ENCODE measurements at regions not wholly inside any gene's neighbourhood (a gene's known extent, or its start where the extent isn't known, plus 50 kb on each side); places are given as distances from the start of the nearest gene placed in this dataset.

DNA sequence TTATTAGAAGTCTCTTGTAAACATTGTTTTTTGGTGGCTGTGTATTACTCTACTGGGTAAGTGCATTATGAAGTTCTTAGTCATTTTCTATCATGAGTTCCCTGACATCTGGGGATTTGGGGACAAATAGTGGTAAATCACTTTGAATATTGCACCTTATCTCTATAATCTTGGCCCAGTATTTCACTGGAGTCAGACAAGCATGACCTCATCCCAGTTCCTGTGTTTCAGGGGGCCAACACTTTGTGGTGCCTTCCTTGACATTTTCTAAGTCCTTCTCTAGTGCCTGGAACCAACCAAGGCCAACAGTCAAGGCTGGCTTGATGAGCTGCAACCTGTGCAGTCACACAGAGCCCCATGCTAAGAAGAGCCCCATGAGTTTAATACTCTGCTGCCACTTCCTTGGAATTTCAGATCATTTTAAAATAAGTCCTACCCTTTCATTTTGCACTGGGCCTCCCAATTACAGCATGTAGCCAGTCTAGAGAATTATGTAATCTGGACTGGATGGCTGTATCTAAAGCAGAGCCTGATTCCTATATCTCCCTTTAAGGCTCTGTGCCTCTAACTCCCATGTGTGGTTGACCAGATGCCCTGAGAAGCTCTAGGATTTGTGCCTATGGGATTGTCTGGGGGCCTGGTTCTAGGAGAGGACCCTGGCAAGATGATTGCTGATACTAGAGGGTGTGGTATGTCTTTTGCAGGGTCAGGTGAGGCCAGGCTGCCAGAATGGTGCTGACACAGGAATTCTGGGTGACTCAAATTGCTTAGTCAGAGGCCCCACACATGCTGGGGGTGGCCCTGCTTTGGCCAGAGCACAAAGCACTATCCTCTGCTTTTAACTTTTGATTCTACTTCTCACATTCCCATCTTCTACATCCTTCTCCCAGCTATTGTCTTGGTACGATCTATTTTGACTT lies 319.6 kb upstream of the TBC1D5 start:
- DNase-seq (ENCODE audit: low read depth in 1 of 2, low spot score in 1 of 2), result no peak
- TF ChIP-seq, protein P1, sequence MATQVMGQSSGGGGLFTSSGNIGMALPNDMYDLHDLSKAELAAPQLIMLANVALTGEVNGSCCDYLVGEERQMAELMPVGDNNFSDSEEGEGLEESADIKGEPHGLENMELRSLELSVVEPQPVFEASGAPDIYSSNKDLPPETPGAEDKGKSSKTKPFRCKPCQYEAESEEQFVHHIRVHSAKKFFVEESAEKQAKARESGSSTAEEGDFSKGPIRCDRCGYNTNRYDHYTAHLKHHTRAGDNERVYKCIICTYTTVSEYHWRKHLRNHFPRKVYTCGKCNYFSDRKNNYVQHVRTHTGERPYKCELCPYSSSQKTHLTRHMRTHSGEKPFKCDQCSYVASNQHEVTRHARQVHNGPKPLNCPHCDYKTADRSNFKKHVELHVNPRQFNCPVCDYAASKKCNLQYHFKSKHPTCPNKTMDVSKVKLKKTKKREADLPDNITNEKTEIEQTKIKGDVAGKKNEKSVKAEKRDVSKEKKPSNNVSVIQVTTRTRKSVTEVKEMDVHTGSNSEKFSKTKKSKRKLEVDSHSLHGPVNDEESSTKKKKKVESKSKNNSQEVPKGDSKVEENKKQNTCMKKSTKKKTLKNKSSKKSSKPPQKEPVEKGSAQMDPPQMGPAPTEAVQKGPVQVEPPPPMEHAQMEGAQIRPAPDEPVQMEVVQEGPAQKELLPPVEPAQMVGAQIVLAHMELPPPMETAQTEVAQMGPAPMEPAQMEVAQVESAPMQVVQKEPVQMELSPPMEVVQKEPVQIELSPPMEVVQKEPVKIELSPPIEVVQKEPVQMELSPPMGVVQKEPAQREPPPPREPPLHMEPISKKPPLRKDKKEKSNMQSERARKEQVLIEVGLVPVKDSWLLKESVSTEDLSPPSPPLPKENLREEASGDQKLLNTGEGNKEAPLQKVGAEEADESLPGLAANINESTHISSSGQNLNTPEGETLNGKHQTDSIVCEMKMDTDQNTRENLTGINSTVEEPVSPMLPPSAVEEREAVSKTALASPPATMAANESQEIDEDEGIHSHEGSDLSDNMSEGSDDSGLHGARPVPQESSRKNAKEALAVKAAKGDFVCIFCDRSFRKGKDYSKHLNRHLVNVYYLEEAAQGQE (IDR thresholded peaks at IDR 0.05; ENCODE audit: insufficient replicate concordance, low read depth), result no peak
- TF ChIP-seq POLR2AphosphoS5 (IDR thresholded peaks at IDR 0.05; ENCODE audit: low read depth) (no peak), SPI1 (IDR thresholded peaks at IDR 0.05; ENCODE audit: borderline replicate concordance, low read depth) (no peak), GABPA (IDR thresholded peaks at IDR 0.05; ENCODE audit: low read depth) (no peak)
- TF ChIP-seq, protein P2, sequence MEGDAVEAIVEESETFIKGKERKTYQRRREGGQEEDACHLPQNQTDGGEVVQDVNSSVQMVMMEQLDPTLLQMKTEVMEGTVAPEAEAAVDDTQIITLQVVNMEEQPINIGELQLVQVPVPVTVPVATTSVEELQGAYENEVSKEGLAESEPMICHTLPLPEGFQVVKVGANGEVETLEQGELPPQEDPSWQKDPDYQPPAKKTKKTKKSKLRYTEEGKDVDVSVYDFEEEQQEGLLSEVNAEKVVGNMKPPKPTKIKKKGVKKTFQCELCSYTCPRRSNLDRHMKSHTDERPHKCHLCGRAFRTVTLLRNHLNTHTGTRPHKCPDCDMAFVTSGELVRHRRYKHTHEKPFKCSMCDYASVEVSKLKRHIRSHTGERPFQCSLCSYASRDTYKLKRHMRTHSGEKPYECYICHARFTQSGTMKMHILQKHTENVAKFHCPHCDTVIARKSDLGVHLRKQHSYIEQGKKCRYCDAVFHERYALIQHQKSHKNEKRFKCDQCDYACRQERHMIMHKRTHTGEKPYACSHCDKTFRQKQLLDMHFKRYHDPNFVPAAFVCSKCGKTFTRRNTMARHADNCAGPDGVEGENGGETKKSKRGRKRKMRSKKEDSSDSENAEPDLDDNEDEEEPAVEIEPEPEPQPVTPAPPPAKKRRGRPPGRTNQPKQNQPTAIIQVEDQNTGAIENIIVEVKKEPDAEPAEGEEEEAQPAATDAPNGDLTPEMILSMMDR (IDR thresholded peaks at IDR 0.05; ENCODE audit: insufficient read depth, low read length), result no peak
- Histone ChIP-seq H3K27me3 (ENCODE audit: insufficient read depth, poor library complexity, severe bottlenecking) (no peaks in the 10 kb centered on the region), H3K4me3 (replicated peaks; ENCODE audit: insufficient read depth, low read length) (no peak overlapping the region), H3K27ac (replicated peaks) (no peak overlapping the region)

GRCh38 chr3:18058666-18059065 lies 316.2 kb upstream of the TBC1D5 start:
- TF ChIP-seq SPI1 (IDR thresholded peaks at IDR 0.05; ENCODE audit: borderline replicate concordance, low read depth) (no peak), GABPA (IDR thresholded peaks at IDR 0.05; ENCODE audit: low read depth) (no peak), POLR2AphosphoS5 (IDR thresholded peaks at IDR 0.05; ENCODE audit: low read depth) (no peak)
- TF ChIP-seq, protein P2 (IDR thresholded peaks at IDR 0.05; ENCODE audit: insufficient read depth, low read length), result no peak
- TF ChIP-seq, protein P1 (IDR thresholded peaks at IDR 0.05; ENCODE audit: insufficient replicate concordance, low read depth), result no peak
- Histone ChIP-seq H3K27ac (replicated peaks) (no peak overlapping the region), H3K27me3 (ENCODE audit: insufficient read depth, poor library complexity, severe bottlenecking) (no peaks in the 10 kb centered on the region), H3K4me3 (replicated peaks; ENCODE audit: insufficient read depth, low read length) (no peak overlapping the region)
- no peak for DNase-seq (ENCODE audit: low read depth in 1 of 2, low spot score in 1 of 2)

GRCh38 chr3:18057471-18058091 lies 315.1 kb upstream of the TBC1D5 start:
- Histone ChIP-seq H3K27me3 (ENCODE audit: insufficient read depth, poor library complexity, severe bottlenecking) (no peaks in the 10 kb centered on the region), H3K27ac (replicated peaks) (0 out of 2 replicates have a peak overlapping the region, but pooled peaks have one; percentile 13), H3K4me3 (replicated peaks; ENCODE audit: insufficient read depth, low read length) (no peak overlapping the region)
- TF ChIP-seq, protein P1 (IDR thresholded peaks at IDR 0.05; ENCODE audit: insufficient replicate concordance, low read depth), result no peak
- no peak for TF ChIP-seq SPI1 (IDR thresholded peaks at IDR 0.05; ENCODE audit: borderline replicate concordance, low read depth)
- TF ChIP-seq, protein P2 (IDR thresholded peaks at IDR 0.05; ENCODE audit: insufficient read depth, low read length), result no peak
- DNase-seq (ENCODE audit: low read depth in 1 of 2, low spot score in 1 of 2), result peak in 1 of 2 experiments; percentile 28

Data from HL-60 (cell line).